Muscle of back (tissue), 3 donors: ENCODE measurements at regions not wholly inside any gene's neighbourhood (a gene's known extent, or its start where the extent isn't known, plus 50 kb on each side); places are given as distances from the start of the nearest gene placed in this dataset.

Experiments used
- DNase-seq, 3 donors: peaks; one replicate each; pipeline versions ENCODE4 v3.0.0 to v3.0.0-alpha.2; 2013

- peak; percentile 29 to 74 (median 46) for DNase-seq
These were observed 308.5 kb downstream of the BMP7 start for GRCh38 chr20:56957737-56958553.

DNA sequence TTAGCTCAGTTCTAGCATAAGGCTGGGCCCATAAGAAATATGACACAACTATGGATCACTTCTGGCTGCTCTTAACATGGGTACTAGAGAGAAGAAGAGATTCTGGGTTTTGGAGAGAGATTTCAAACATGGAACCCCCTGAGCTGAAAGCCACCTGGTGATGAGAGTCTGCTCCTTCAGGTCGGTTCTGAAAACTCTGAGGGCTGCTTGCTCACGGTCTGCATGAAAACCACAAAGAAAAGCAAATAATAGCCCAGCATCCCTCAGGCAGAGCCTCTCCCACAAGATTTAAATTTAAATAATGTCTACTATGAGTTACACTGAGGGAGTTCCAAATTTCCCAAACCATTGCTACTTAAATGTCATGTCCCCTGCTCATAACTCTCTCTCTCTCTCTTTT, 301.5 kb downstream of the BMP7 start:
- no peak for DNase-seq

DNA sequence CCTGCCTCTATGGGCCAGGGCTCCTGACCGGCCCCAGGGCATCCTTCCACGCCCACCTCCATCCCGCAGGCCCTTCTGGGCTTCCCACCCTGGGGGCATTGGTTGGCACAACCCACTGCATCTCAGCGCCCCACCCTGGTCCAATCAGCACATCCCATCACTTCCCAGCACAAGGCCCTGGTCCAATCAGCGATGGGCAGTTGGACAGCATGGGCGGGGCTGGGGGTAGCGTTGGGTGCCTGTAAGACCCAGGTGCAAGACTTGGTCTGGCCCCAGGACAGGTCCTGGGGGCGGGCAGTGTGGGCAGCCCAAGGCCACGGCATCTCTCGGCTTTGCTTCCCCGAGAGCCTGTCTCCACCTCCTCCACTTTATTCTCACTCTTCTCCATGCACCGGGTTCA, 298.5 kb downstream of the BMP7 start:
- no peak for DNase-seq

DNA sequence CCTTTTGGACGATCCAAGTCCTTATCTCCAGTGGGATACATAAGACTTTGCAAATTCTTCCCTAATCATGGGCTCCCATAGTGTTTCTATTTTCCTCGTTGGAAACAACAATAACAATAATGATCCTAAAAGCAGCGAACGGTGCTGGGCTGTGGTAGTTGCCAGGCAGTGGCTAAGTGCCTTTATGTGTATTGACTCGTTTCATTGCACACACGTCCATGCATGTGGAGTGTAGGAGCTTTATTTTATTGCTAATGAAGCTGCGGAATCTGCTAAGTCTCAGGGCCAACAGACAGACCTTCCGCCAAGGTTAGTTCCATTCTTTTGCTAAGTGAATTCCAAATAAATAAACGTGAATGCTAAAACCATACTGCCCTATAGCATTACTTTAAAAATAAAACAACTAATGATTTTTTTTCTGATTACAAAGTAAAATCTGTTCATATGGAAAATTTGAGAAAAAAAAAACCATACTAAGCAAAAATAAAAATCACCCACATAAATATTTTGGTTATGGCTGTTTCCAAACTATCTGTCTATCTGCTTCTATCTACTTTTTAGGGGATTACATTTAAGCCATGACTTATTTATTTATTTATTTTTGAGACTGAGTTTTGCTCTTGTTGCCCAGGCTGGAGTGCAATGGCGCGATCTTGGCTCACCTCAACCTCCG, 297.9 kb downstream of the BMP7 start:
- DNase-seq = no peak

DNA sequence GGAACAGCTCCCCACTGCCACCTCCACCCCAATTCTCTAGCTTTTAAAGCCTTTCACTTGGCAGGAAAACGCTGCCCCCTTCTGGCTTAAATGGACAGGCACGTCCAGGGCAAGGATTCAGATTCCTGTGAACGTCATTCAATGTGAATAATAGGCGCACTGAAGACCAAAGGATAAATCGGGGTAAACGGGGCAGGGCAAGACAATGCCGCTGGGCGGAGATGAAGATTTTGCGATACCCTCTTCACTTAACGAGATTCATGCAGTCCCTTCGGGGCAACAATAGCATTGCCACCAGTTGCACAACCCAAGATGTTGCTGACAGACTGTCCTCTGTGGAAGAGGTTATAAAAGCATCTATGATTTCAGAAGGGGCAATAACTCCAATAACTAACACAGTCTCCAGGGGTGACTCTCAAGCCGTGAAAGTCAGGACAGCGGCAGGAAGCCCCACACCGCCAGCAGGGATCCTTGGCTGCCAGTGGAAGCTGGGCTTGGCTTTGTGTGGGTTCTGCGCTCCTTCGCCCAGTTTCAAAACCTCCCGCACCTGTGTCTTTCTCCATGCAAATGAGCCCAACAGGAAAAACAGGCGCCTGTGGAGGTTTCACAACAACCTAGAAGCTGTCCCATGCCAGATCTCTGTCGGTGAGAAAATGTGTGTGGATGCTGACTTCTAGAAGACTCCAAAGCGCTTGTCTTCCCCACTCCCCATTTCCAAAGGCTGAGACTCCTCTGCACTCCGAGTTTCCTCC, 291.8 kb downstream of the BMP7 start:
- peak; percentile 12 to 39 (median 15) for DNase-seq

- no peak for DNase-seq
These were observed 290.6 kb downstream of the BMP7 start for GRCh38 chr20:56975838-56976237.

DNA sequence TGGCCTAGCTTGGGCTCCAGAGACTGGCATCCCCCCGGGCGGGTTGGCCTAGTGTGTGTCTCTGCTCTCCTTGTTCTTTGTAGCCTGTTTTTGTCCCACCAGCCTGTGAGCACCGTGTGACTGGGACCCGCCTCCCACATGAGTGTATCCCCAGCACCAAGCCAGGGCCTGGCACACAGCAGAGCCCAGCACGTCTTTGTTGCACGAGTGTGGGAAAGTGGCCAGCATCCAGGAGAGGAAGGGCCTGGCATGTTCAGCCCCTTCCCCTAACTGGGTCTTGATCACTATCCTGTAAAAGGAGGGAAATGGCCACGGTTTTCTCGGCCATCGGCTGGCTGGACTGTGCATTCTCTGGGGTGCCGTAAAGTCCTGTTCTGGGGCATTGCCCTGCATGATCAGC, 290.1 kb downstream of the BMP7 start:
- DNase-seq = no peak

GRCh38 chr20:56978475-56978874, 288.0 kb downstream of the BMP7 start:
- DNase-seq = no peak

DNA sequence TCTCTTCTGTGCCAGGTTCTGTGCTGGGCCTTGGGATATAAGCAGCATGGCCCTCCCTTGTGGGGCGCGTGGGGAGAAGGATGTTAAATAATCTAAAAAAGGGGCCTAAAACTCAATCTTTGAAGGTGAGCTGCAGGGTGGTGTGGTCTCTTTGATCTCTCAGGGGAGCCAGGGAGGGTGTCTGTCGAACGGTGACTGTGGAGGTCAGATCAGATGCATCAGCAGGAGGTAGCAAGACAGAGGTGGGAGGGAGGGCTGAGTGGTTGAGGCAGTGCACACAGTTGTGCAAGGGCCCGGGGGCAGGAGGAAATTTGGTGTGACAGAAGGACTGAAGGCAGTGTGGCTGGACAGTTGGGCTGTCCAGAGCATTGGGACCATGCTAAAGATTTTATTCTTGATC, 287.3 kb downstream of the BMP7 start:
- DNase-seq = no peak

DNA sequence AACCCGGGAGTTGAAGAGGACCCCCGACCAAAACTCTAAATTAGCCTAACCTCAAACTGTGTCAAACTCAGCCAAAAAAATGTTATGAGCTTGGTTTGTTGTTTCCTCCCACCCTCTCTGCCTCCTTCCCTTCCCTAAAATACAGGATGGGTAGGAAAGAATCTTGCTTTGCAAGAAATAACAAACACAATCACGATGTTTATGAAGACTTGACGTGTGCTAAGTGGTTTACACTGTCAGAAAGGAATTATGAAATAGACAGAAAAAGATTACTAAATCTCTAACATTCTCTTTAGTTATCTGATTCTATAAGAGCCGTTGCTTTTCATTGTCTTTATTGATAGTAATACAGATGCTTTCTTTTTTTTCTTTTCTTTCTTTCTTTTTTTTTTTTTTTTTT, 285.1 kb downstream of the BMP7 start:
- DNase-seq = no peak

- DNase-seq = no peak
These were observed 282.6 kb downstream of the BMP7 start for GRCh38 chr20:56983813-56984212.

DNA sequence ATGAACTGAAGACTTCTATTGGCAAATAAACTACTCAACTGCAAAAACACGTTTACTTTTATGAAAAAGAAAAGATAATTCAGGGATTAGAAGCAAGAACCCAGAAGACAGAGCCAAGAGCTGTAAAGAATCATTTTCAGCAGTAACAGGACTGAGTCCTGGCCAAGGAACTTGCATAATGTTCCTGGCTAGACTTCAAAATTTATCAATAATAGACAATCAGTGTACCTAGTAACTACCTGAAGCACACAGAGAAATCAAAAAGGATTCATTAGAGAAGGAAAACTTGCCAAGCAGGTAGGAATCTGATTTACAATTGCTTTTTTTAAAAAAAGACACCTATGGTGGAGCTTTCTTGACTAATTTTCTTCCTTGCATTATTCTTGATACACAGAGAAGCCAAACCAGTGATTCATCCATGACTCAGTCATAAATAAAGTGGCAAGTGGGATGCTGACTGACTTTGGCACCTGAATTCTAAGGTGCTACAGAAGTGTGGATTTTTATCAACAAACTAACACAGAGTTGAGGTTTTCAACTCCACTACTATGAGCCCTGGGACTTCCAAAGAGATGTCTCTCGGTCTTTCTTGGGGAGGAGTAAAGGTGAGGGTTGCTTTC, 281.3 kb downstream of the BMP7 start:
- no peak for DNase-seq

DNA sequence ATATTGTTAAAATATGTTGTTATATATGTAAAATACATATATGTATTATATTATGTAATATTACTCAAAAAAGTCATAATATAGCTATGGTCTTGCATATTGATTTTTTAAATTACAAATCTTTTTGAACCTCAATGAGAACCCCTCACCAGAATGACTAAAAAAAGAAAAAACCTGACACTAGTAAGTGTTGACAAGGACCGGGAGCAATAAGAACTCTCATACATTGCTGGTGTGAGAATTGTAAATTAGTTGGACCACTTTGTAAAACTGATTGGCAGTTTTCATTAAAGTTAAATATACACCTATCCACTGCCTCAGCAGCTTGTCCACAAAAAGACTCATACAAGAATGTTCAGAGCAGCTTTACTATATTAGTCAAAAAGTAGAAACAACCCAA, 280.0 kb downstream of the BMP7 start:
- no peak for DNase-seq

DNA sequence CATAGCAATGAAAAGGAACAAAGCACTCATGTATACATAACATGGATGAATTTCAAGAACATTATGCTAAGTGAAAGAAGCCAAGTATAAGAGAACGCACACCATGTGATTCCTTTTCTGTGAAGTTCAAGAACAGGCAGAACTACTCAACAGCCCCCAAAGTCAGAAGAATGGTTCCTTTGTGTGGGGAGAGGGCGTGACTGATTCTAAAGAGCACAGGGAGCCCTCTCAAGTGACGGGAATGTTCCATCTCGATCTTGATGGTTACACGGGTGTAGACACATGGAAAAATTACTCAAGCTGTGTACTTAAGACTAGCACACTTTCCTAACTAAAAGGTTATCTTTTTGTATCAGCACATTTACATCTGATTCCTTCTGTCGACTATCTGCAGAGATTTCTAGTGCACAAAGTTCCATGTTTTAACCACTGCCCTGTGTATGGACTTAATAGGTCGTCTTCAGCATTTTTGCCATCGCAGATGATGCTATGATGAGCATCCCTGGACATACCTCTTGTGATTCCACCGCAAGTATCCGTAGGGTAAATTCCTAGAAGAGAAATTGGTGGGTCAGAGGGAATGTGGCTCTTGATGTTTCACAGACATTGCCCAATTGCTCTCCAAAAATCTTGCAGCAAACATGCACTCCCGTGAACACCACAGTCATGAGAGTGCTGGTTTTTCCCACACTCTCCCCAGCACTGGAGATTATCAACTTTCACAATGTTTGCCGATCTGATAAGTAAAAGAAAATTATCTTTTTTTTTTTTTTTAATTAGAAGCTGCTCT, 279.3 kb downstream of the BMP7 start:
- no peak for DNase-seq

DNA sequence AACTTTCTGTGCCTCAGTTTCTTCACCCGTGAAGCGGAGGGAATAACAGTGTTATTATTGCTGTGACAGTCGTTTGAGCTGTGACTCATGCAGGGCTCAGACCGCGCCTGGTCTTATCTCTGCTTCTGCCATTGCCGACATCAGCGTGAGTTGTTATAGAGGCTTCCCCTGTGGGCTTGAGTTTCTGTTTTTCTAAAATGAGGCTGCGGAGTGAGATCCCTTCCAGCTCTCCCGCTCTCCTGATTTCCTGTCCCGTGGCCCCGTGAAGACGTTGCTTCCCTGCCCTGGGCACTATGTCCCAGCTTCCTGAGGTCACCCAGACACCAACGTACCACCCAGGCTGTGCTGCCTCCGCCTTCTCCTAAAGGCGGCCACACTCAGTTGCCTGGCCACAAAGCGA, 278.5 kb downstream of the BMP7 start:
- DNase-seq = no peak

- DNase-seq = no peak
These were observed 278.0 kb downstream of the BMP7 start for GRCh38 chr20:56988446-56988845.

GRCh38 chr20:56989516-56989915, 276.9 kb downstream of the BMP7 start:
- no peak for DNase-seq

DNA sequence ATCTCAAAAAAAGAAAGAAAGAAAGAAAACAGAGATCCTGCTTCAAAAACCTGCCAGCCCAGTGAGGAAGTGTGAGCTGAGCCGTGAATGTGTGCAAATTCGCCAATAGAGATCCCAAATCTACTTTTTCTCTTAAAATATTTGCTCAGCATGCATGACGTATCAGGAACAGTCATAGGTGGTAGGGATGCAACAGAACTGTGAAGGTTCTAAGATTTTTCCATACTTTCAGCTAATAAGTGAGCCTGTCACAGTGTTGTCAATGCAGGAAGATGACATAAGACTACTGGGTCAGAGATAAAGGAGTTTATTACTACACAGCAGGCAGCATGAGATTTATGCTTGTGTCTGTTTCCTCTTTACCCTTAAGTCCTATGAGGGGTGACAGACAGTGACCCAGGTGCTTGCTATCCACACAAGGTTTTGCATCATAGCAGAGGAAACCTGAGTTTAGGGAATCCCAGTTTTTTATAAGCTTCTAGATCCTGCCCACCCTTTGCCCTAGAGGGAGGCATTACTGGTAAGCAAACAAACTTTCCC, 273.4 kb downstream of the BMP7 start:
- DNase-seq = no peak

GRCh38 chr20:56994006-56994405, 272.4 kb downstream of the BMP7 start:
- no peak for DNase-seq

DNA sequence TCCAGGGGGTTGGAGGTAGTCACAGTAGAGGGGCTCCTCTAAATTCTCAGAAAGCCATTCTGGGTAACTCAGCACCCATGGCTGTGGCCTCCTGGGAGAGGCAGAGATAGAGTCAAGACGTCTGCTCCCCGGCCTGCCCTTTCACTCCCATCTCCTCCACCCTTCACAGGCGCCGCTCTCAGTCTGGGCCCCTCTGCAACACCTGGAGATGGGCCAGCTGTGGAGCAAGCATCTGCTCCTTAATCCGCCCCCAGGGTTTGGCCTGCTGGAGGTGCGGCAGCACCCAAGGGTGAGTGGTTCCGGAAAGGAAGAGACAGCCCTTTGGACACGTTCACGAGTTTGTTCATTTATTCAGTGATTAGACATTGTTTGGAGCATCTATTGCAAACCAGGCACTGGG, 271.3 kb downstream of the BMP7 start:
- no peak for DNase-seq

GRCh38 chr20:56995635-56996075, 270.8 kb downstream of the BMP7 start:
- peak in 1 of 3 donors; percentile 11 for DNase-seq
